Mesodermal cell (in vitro differentiated cells): ENCODE measurements at regions not wholly inside any gene's neighbourhood (a gene's known extent, or its start where the extent isn't known, plus 50 kb on each side); places are given as distances from the start of the nearest gene placed in this dataset.

ENCODE experiments used
- H3K27ac ChIP-seq: 2 replicates; pipeline ENCODE4 v1.7.0; 2013; ENCODE audit warnings: mild to moderate bottlenecking, low read depth, low read length, moderate library complexity; ENCODE audit not compliant: severe bottlenecking
- H3K36me3 ChIP-seq: 2 replicates; pipeline ENCODE4 v1.7.1; 2013; ENCODE audit warnings: mild to moderate bottlenecking, low read length, moderate library complexity; ENCODE audit not compliant: control insufficient read depth, insufficient read depth
- H3K4me1 ChIP-seq: one replicate; pipeline ENCODE4 v1.7.1; 2013; ENCODE audit warnings: mild to moderate bottlenecking, low read length; ENCODE audit not compliant: insufficient read depth, control insufficient read depth, poor library complexity, severe bottlenecking
- H3K4me3 ChIP-seq: 2 replicates; pipeline ENCODE4 v1.7.0; 2013; ENCODE audit warnings: low read length, control low read depth, mild to moderate bottlenecking; ENCODE audit not compliant: insufficient read depth, poor library complexity, severe bottlenecking; ENCODE audit errors: extremely low read depth
- H3K9me3 ChIP-seq: 2 replicates; pipeline ENCODE4 v1.7.1; 2013; ENCODE audit warnings: mild to moderate bottlenecking, low read length, moderate library complexity; ENCODE audit not compliant: control insufficient read depth
- WGBS, 2 experiments: methylation state at CpG; one replicate each; pipeline ENCODE4 v1.1.5; 2013; ENCODE audit warnings: missing lambda C conversion rate in 2 of 2; ENCODE audit not compliant: insufficient coverage in 2 of 2; 5-methylcytosine and 5-hydroxymethylcytosine counted together

DNA sequence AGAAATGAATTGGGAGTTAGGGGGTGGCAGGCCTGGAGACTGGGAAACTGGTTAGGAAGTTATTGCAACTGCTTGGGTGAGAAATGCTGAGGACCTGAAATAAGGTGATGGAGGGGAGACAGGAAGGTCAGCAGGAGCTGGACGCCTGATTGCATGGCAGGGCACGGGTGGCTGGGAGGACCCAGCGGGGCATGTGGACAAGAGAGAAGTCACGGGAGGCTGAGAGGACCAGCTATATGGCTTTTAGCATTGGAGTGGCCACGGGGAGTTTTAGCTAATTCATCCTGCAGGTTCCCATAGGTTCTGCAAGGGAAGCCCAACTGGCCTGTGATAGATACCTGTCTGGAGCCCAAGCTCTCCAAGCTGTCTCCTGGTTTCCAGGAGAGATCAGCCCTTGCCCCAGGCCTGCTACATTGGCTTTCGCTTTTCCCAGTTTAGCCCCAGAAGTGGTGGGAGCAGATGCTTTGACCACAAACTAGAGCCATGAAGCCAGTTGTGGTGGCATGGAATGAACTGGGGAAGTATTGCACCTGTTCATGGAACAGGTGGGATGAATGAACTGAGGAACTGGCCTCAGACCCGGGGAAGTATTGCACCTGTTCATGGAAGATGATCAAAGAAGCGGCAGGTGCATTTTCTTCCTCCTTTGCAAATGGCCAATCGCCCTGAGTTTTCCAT, 93.6 kb upstream of the TAF1B start:
- 76 to 77% methylated on average over 9 of the region's 9 CpGs for WGBS, 2 experiments
- Histone ChIP-seq H3K27ac (no peak overlapping the region), H3K36me3 (no peaks in the 10 kb centered on the region), H3K4me3 (no peak overlapping the region), H3K4me1 (peaks cover 27% of the 10 kb centered on the region), H3K9me3 (no peaks in the 10 kb centered on the region)

DNA sequence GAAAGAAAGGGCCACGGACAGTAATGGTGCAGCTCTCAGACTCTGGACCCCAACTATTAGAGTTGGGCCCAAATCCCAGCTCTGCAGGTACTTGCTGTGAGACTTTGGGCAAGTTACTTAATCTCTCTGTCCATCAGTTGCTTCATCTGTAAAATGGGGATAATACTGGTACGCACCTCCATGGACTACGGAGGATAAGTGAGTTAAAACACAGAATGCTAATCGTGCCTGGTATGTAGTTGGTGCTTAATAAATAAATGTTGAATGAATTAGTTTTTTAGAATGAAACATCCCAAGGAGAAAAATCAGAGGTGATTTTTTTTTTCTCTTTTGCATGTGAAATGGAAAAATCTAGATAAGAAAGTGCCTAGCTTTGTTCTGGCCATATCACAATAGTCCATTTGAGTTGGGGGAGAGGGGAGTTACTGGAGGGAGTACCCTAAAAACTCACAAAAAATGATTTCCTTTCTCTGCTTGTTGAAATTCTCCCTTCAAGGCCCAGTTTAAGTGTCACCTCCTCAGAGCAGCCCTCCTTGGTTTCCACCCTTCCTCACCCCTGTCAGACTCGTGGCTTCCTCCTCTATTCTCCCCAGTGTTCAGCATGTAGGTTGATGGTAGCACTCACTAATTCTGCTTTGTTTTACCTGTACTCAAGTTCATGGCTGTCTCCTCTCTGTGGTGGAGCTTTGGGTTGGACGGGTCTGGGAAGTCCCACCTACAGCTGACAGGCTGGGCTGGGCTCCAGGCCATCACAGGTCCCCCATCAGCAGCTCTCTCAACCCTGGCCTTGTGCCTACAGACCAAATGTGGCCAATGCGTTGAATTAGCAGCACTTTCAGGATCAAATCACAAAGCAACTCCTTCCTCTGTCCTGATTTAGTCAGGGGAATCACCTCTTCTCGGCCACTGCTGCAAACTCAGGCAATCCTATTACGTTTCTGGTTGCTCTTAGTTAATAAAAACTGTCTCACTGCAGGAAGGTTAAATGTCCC, 92.8 kb upstream of the TAF1B start:
- 92 to 100% methylated on average over 4 to 9 of the region's 9 CpGs for WGBS, 2 experiments
- Histone ChIP-seq H3K36me3 (no peaks in the 10 kb centered on the region), H3K4me3 (no peak overlapping the region), H3K4me1 (peaks cover 26% of the 10 kb centered on the region), H3K27ac (no peak overlapping the region), H3K9me3 (peaks cover 2% of the 10 kb centered on the region)

- Histone ChIP-seq H3K9me3 (peaks cover 4% of the 10 kb centered on the region), H3K4me3 (no peak overlapping the region), H3K36me3 (no peaks in the 10 kb centered on the region), H3K27ac (no peak overlapping the region), H3K4me1 (peaks cover 26% of the 10 kb centered on the region)
- 97 to 99% methylated on average over 8 to 9 of the region's 11 CpGs for WGBS, 2 experiments
These were observed 91.4 kb upstream of the TAF1B start for GRCh38 chr2:9751831-9752230.

- peaks cover 4% of the 10 kb centered on the region for H3K9me3 ChIP-seq
- no peak overlapping the region for H3K4me3 ChIP-seq
- no peak overlapping the region for H3K27ac ChIP-seq
- H3K36me3 ChIP-seq, result no peaks in the 10 kb centered on the region
- 84 to 85% methylated on average over 6 to 14 of the region's 21 CpGs for WGBS, 2 experiments
- peaks cover 32% of the 10 kb centered on the region for H3K4me1 ChIP-seq
These were observed 90.6 kb upstream of the TAF1B start for GRCh38 chr2:9752441-9753275.

- Histone ChIP-seq H3K27ac (no peak overlapping the region), H3K4me3 (no peak overlapping the region), H3K4me1 (peaks cover 37% of the 10 kb centered on the region), H3K36me3 (no peaks in the 10 kb centered on the region), H3K9me3 (peaks cover 4% of the 10 kb centered on the region)
- 29 to 58% methylated on average over 2 to 5 of the region's 9 CpGs for WGBS, 2 experiments
These were observed 90.0 kb upstream of the TAF1B start for GRCh38 chr2:9753276-9753600.

- H3K27ac ChIP-seq, result no peak overlapping the region
- peaks cover 4% of the 10 kb centered on the region for H3K9me3 ChIP-seq
- H3K36me3 ChIP-seq, result no peaks in the 10 kb centered on the region
- no peak overlapping the region for H3K4me3 ChIP-seq
- 54 to 60% methylated on average over 20 to 22 of the region's 36 CpGs for WGBS, 2 experiments
- peaks cover 44% of the 10 kb centered on the region for H3K4me1 ChIP-seq
These were observed 89.4 kb upstream of the TAF1B start for GRCh38 chr2:9753665-9754531.

DNA sequence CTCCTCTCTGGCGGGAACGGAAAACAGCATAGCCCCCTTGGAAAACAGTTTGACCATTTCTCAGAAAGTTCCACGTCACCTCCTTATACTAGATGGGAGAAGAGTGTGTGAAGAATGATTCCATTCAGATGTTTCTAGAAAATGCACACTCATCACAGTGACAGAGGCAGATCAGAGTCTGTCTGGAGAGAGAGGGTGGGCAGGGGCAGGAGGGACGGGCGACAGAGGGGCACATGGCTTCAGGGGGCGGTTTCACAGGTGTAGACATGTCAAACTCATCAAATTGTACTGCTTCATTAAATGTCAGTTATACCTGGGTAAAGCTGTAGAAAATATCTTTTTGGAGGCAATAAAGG, 88.8 kb upstream of the TAF1B start:
- Histone ChIP-seq H3K4me1 (peaks cover 44% of the 10 kb centered on the region), H3K27ac (no peak overlapping the region), H3K36me3 (no peaks in the 10 kb centered on the region), H3K4me3 (no peak overlapping the region), H3K9me3 (peaks cover 4% of the 10 kb centered on the region)
- 90% methylated on average over 3 of the region's 6 CpGs; no CpG with 5 or more reads in 1 of the 2 experiments for WGBS, 2 experiments

DNA sequence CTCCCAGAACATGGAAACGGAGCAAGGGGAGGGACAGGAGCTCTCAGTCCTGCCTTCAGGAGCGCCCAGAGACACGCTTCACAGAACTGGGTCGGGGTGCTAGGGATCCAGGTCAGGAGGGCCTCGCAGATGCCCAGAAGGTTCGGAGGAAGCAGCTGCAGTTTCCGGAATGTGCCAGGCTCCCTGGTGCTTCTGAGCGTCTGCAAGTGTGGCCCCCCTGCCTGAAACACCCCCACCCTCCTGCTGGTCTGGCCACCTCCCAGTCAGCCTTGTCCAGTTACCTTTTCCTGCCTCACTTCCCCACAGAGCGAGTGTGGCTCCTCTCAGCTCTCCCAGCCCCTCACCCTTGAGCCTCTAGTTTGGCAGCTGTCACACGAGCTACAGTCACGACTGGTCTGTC, 88.3 kb upstream of the TAF1B start:
- H3K4me1 ChIP-seq, result peaks cover 45% of the 10 kb centered on the region
- H3K9me3 ChIP-seq, result peaks cover 4% of the 10 kb centered on the region
- 83 to 86% methylated on average over 9 to 11 of the region's 11 CpGs for WGBS, 2 experiments
- H3K36me3 ChIP-seq, result no peaks in the 10 kb centered on the region
- no peak overlapping the region for H3K27ac ChIP-seq
- no peak overlapping the region for H3K4me3 ChIP-seq

DNA sequence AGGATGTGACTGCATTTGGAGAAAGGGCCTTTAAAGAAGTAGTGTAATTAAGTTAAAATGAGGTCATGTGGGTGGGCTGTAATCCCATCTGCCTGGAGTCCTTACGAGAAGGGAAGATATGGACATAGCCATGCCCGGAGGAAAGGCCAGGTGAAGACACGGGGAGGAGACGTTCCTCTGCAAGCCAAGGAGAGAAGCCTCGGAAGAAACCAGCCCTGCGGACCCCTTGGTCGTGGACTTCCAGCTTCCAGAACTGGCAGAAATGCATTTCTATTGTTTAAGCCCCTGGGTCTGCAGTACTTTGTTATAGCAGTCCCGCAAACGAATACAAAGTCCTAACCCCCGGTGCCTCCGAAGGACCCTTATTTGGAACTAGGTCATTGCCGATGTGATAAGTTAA, 87.6 kb upstream of the TAF1B start:
- Histone ChIP-seq H3K9me3 (peaks cover 4% of the 10 kb centered on the region), H3K4me1 (peaks cover 51% of the 10 kb centered on the region), H3K4me3 (no peak overlapping the region), H3K27ac (no peak overlapping the region), H3K36me3 (no peaks in the 10 kb centered on the region)
- whole genome bisulfite sequencing, 2 experiments, result 95 to 97% methylated on average over 12 of the region's 12 CpGs
